ENCODE measurements at regions not wholly inside any gene's neighbourhood (a gene's known extent, or its start where the extent isn't known, plus 50 kb on each side); places are given as distances from the start of the nearest gene placed in this dataset.

GRCh38 chr13:81409284-81409683, 1068.4 kb upstream of the SPRY2 start:
- H3K4me3 ChIP-seq, result no peak overlapping the region
- DNase-seq (no peak), ATAC-seq (no peak)
- intact Hi-C loops (cut with DNase I), result no loop called here
- no peaks in the 10 kb centered on the region for H3K4me1 ChIP-seq
- H3K36me3 ChIP-seq (ENCODE audit: insufficient read depth in 1 of 2, low read depth in 1 of 2), result no peaks in the 10 kb centered on the region
- TF ChIP-seq CTCF (IDR thresholded peaks at IDR 0.05), result no peak
- no peaks in the 10 kb centered on the region for H3K9me3 ChIP-seq
- no peak overlapping the region for H3K27ac ChIP-seq
- H3K27me3 ChIP-seq (ENCODE audit: insufficient read depth in 3 of 3, low read length in 2 of 3), result no peaks in the 10 kb centered on the region

DNA sequence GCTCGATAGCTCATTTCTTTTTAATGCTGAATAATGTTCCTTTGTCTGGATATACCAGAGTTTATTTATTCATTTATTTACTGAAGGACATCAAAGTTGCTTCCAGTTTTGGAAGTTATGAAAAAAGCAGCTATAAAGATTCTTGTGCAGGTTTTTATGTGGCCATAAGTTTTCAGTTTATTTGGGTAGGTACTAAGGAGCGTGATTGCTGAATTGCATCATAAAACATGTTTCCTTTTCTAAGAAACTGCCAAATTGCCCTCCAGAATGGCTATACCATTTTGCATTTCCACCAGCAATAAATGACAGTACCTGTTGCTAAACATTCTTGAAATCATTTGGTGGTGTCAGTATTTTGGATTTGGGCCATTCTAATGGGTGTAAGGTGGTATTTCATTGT, 1067.7 kb upstream of the SPRY2 start:
- no peak for TF ChIP-seq CTCF (IDR thresholded peaks at IDR 0.05)
- ATAC-seq (no peak), DNase-seq (no peak)
- intact Hi-C loops (cut with DNase I), result no loop called here
- Histone ChIP-seq H3K27ac (no peak overlapping the region), H3K27me3 (ENCODE audit: insufficient read depth in 3 of 3, low read length in 2 of 3) (no peaks in the 10 kb centered on the region), H3K4me1 (no peaks in the 10 kb centered on the region), H3K4me3 (no peak overlapping the region), H3K36me3 (ENCODE audit: insufficient read depth in 1 of 2, low read depth in 1 of 2) (no peaks in the 10 kb centered on the region), H3K9me3 (no peaks in the 10 kb centered on the region)
- 90 to 94% (median 90%) methylated on average over 2 of the region's 2 CpGs for WGBS, 3 donors

- Histone ChIP-seq H3K9me3 (no peaks in the 10 kb centered on the region), H3K4me1 (no peaks in the 10 kb centered on the region), H3K27ac (no peak overlapping the region), H3K4me3 (no peak overlapping the region), H3K27me3 (ENCODE audit: insufficient read depth in 3 of 3, low read length in 2 of 3) (no peaks in the 10 kb centered on the region), H3K36me3 (ENCODE audit: insufficient read depth in 1 of 2, low read depth in 1 of 2) (no peaks in the 10 kb centered on the region)
- WGBS, 3 donors, result 81 to 88% (median 84%) methylated on average over 4 of the region's 4 CpGs
- no peak for TF ChIP-seq CTCF (IDR thresholded peaks at IDR 0.05)
- no peak for DNase-seq
- intact Hi-C loops (cut with DNase I), result no loop called here
- ATAC-seq, result no peak
Measured at GRCh38 chr13:81406639-81407292, 1065.8 kb upstream of the SPRY2 start.

DNA sequence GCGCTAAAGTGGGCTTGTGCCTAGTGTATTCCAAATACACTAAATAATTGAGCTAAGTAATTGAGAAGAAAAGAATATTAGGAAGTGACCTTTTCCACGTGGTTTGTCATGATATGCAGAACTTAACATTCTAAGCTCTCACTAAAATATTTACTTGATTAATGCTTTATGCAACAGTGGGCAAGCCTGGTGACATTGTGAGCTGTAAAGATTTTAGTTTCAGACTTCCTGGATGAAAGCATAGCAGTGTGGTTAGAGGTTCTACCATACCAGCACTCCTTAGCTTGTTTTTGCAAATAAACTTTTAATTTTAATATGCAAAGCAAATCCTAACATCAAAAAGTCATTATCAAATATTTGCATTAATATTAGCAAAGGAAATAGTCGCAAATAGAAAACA, 1065.1 kb upstream of the SPRY2 start:
- H3K9me3 ChIP-seq, result no peaks in the 10 kb centered on the region
- WGBS, 3 donors, result 53 to 72% (median 57%) methylated on average over 3 of the region's 3 CpGs
- H3K4me3 ChIP-seq, result no peak overlapping the region
- no peaks in the 10 kb centered on the region for H3K36me3 ChIP-seq (ENCODE audit: insufficient read depth in 1 of 2, low read depth in 1 of 2)
- no peak for DNase-seq
- H3K4me1 ChIP-seq, result no peaks in the 10 kb centered on the region
- H3K27ac ChIP-seq, result no peak overlapping the region
- TF ChIP-seq CTCF (IDR thresholded peaks at IDR 0.05), result no peak
- intact Hi-C loops (cut with DNase I), result no loop called here
- no peaks in the 10 kb centered on the region for H3K27me3 ChIP-seq (ENCODE audit: insufficient read depth in 3 of 3, low read length in 2 of 3)
- no peak for ATAC-seq

- Histone ChIP-seq H3K9me3 (no peaks in the 10 kb centered on the region), H3K36me3 (ENCODE audit: insufficient read depth in 1 of 2, low read depth in 1 of 2) (no peaks in the 10 kb centered on the region), H3K27me3 (ENCODE audit: insufficient read depth in 3 of 3, low read length in 2 of 3) (no peaks in the 10 kb centered on the region), H3K4me3 (no peak overlapping the region), H3K27ac (no peak overlapping the region), H3K4me1 (no peaks in the 10 kb centered on the region)
- TF ChIP-seq CTCF (IDR thresholded peaks at IDR 0.05), result no peak
- no peak for ATAC-seq
- intact Hi-C loops (cut with DNase I), result no loop called here
- DNase-seq, result no peak
- 52 to 64% (median 52%) methylated on average over 4 of the region's 4 CpGs for WGBS, 3 donors
Measured at GRCh38 chr13:81396192-81396591, 1055.3 kb upstream of the SPRY2 start.
